ENCODE measurements at regions not wholly inside any gene's neighbourhood (a gene's known extent, or its start where the extent isn't known, plus 50 kb on each side); places are given as distances from the start of the nearest gene placed in this dataset.

DNA sequence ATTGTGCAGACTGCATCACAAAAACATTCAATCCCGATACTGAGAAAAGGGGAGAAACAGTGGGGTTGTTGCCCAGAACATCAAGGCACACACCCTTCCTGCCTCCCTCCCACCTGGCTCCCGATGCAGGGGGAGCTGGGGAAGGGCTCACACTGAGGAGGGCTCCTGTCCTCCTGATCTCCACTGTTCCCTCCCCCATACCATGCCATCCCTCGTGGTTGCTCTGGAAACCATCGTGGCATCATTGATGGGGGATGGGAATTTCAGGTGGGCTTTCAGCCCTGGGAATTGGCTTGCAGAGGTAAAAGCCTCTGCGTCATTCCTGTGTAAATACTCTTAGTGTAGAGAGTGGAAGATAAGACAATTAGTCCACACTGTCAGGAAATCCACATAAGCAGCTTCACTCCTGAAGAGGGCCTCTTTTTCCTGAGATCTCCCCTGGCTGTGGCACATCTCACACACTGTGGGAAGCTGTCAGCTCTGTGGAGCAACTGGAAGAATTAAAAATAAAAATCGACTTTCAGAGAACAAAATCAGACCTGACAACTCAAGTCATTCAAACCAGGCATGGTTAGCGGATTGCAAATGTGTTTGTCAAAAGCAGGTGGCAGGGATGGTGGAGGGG is 176.0 kb downstream of the CHST1 start:
- peaks cover 4% of the 10 kb centered on the region; the same call in 1 of the 2 replicates for H3K27me3 ChIP-seq (ENCODE audit: low read depth)
- no peak for DNase-seq (ENCODE audit: low spot score in 2 of 2)
- in situ Hi-C loops (cut with MboI; ENCODE audit: low sequenced_read_pairs), result no loop called here

DNA sequence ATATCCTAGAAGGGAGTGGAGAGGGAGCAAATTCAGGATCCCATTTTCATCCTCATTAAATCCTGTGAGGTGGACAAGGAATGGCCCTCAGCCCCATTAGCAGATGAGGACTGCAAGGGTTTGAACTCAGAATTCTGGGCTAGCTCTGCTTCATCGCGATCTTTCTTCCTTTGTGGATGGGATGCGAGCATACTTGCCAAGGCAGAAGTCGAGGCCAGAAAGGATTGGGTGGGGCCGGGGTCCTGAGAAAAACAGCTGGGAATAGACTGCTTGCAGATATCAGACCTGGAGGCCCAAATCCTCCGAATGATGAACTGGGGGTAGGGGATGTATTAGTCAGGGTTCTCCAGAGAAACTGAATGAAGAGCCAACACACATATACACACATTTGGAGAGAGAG is 179.0 kb downstream of the CHST1 start:
- in situ Hi-C loops (cut with MboI; ENCODE audit: low sequenced_read_pairs), result no loop called here
- Histone ChIP-seq H3K27me3 (ENCODE audit: low read depth) (peaks cover 4% of the 10 kb centered on the region; the same call in 1 of the 2 replicates), H3K36me3 (replicated peaks) (no peaks in the 10 kb centered on the region), H3K4me1 (no peaks in the 10 kb centered on the region), H3K9me3 (no peaks in the 10 kb centered on the region), H3K4me3 (no peak overlapping the region)
- DNase-seq (ENCODE audit: low spot score in 2 of 2), result no peak

More for the DNA sequence above, 176.0 kb downstream of the CHST1 start:
- no peaks in the 10 kb centered on the region for H3K9me3 ChIP-seq
- H3K4me1 ChIP-seq, result no peaks in the 10 kb centered on the region
- no peaks in the 10 kb centered on the region for H3K36me3 ChIP-seq (replicated peaks)
- no peak overlapping the region for H3K4me3 ChIP-seq

DNA sequence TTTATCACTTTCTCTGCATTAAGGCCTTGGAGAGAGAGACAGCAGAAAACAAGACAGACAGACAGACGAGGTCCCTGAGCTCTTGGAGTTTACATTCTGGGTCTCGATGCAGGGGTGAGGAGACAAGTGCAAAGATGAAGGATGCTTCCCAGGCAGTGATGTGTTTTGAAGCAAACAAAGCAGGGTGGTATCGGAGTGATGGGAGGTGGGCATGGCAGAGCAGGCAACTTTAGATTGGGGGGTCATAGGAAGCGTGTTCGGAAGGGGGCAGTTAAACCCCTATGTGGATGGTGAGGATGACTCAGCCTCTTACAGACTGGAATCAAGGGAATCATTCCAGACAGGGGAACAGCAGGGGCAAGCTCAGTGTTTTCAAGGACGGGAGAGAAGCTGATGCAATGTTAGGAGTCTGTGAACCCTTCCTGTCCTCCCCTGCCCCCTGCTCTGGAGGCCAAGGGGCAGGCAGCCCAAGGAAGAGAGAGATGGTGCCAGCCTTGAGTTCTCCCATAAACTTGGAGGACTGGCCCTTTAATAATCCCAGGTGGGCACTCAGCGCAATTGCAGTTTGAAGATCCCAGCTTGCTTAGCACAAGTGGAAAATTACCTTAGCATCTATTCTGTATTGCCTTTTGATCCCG is 180.2 kb downstream of the CHST1 start:
- Histone ChIP-seq H3K9me3 (no peaks in the 10 kb centered on the region), H3K36me3 (replicated peaks) (no peaks in the 10 kb centered on the region), H3K4me3 (no peak overlapping the region), H3K4me1 (no peaks in the 10 kb centered on the region), H3K27me3 (ENCODE audit: low read depth) (no peaks in the 10 kb centered on the region)
- in situ Hi-C loops (cut with MboI; ENCODE audit: low sequenced_read_pairs), result no loop called here
- no peak for DNase-seq (ENCODE audit: low spot score in 2 of 2)

DNA sequence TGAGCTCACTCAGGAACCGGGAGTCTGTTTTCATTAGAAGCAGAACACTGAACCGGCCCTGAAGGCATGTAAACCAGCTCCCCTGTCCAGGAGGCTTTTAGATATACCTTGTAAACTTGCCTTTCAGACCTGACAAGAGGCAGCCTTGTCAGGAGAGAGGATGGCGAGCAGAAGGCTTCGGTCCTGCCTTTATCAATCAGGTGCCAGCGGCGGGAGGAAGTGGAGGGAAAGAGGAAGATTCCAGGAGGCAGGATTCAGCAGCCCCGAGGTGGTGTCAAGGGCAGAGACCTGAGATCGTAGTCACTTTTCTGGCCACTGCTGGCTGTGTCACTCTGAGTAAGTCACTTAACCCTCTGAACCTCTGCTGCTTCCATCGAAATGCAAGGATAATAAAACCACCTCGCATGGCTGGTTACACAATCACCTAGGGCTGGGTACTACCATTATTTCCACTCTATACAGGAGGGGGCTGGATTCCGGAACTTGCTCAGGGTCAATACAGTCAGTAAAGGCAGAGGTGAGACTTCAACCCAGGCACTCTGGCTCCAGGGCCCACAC is 181.0 kb downstream of the CHST1 start:
- no peaks in the 10 kb centered on the region for H3K36me3 ChIP-seq (replicated peaks)
- H3K9me3 ChIP-seq, result no peaks in the 10 kb centered on the region
- in situ Hi-C loops (cut with MboI; ENCODE audit: low sequenced_read_pairs), result no loop called here
- no peak for DNase-seq (ENCODE audit: low spot score in 2 of 2)
- no peak overlapping the region for H3K4me3 ChIP-seq
- H3K4me1 ChIP-seq, result no peaks in the 10 kb centered on the region
- H3K27me3 ChIP-seq (ENCODE audit: low read depth), result no peaks in the 10 kb centered on the region

DNA sequence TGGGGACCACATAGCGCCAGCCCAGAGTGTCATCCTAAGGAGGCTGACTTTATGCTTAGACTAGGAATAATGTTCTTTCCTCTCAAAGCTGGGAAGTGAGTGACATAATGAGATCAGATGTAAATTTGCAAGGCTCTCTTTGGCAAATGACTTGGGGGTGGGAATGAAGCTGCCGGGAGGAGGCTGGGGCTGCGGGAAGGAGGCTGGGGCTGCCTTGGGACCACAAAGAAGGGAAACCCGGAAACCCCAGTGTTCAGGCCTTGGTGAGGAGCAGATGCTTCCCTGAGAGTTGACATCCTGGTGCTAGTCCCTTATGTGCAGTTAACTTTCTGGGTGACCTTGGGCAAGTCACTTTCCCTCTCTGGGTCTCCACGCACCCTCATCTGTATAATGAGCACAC is 182.0 kb downstream of the CHST1 start:
- H3K4me1 ChIP-seq, result no peaks in the 10 kb centered on the region
- no peaks in the 10 kb centered on the region for H3K27me3 ChIP-seq (ENCODE audit: low read depth)
- in situ Hi-C loops (cut with MboI; ENCODE audit: low sequenced_read_pairs), result no loop called here

DNA sequence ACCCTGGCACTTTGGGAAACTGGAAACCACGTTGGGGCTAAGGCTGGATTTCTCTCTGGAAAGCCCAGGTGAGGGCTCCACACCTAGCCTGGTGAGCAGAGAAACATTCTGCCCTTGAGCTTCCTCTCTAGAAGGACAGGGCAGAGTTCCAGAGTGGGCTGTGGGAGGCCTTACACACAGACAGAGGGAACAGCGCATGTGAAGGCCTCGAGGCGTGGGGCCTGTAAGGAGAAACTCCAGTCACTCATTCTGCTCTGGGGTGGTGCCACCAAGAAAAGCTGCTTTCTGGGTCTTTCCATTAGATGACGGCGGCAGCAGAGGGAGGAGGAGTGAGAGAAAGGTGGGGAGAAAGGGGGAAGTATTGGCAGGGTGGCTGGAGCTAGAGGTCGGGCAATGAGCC is 183.1 kb downstream of the CHST1 start:
- Histone ChIP-seq H3K4me3 (no peak overlapping the region), H3K9me3 (no peaks in the 10 kb centered on the region), H3K36me3 (replicated peaks) (no peaks in the 10 kb centered on the region), H3K4me1 (no peaks in the 10 kb centered on the region), H3K27me3 (ENCODE audit: low read depth) (no peaks in the 10 kb centered on the region)
- no peak for DNase-seq (ENCODE audit: low spot score in 2 of 2)
- in situ Hi-C loops (cut with MboI; ENCODE audit: low sequenced_read_pairs), result no loop called here

More for the DNA sequence above, 182.0 kb downstream of the CHST1 start:
- H3K4me3 ChIP-seq, result no peak overlapping the region
- H3K36me3 ChIP-seq (replicated peaks), result no peaks in the 10 kb centered on the region
- DNase-seq (ENCODE audit: low spot score in 2 of 2), result no peak
- H3K9me3 ChIP-seq, result no peaks in the 10 kb centered on the region

DNA sequence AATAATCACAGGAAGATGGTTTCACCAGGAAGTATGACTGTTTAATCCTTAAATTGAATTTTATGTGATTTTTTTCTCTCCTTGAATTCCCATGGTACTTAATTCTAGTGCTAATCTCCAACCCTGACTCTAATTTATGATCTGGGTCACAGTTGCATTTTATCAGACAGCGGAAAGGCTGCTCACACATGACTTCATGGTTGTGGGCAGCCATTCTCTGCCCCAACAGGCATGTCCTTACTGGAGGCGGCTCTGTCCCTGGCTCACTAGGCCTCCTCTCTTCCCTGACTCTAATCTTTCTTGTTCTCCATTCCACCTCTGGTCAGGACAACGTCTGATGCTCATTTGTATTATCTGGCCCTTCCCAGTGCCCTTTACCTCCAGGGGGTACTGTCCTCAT is 184.4 kb downstream of the CHST1 start:
- no peaks in the 10 kb centered on the region for H3K36me3 ChIP-seq (replicated peaks)
- no peak overlapping the region for H3K4me3 ChIP-seq
- no peaks in the 10 kb centered on the region for H3K27me3 ChIP-seq (ENCODE audit: low read depth)
- no peaks in the 10 kb centered on the region for H3K4me1 ChIP-seq
- in situ Hi-C loops (cut with MboI; ENCODE audit: low sequenced_read_pairs), result no loop called here
- no peaks in the 10 kb centered on the region for H3K9me3 ChIP-seq
- no peak for DNase-seq (ENCODE audit: low spot score in 2 of 2)

DNA sequence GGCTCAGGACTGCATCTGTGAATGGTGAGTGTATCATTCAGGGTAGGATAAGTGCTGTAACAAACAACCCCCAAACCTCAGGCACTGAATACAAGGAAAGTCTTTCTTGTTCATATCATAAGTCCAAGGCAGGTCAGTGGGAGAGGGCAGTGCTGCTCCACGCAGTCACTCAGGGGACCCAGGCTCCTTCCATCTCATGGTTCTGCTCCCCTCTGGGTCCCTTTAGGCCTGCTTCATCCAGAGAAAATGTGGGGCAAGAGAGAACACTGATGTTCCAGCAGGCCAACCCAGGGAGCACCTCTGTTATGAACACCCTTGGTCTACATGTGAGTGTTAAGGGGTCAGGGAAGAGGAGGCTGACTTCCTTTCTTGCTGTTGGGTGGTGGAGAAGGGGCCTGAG is 187.8 kb downstream of the CHST1 start:
- H3K27me3 ChIP-seq (ENCODE audit: low read depth), result peaks cover under 1% of the 10 kb centered on the region; the same call in 1 of the 2 replicates
- in situ Hi-C loops (cut with MboI; ENCODE audit: low sequenced_read_pairs), result no loop called here
- DNase-seq (ENCODE audit: low spot score in 2 of 2), result no peak
- H3K4me1 ChIP-seq, result no peaks in the 10 kb centered on the region
- no peaks in the 10 kb centered on the region for H3K9me3 ChIP-seq
- no peaks in the 10 kb centered on the region for H3K36me3 ChIP-seq (replicated peaks)
- no peak overlapping the region for H3K4me3 ChIP-seq

DNA sequence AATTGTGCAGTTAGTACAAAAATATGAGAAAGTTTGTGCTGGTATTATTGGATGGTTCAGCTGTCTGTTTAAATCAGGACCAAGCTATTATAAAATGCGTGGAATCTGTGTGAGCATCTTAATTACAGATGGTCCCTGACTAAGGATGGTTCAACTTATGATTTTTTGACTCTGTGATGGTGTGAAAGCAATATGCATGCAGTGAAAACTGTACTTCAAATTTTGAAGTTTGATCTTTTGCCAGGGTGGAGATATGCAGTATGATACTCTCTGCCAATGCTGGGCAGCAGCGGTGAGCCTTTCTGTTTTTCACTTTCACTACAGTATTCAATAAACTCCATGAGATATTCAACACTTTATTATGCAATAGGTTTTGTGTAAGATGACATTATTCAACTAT is 189.3 kb downstream of the CHST1 start:
- Histone ChIP-seq H3K4me3 (no peak overlapping the region), H3K9me3 (no peaks in the 10 kb centered on the region), H3K27me3 (ENCODE audit: low read depth) (peaks cover 3% of the 10 kb centered on the region; the same call in 1 of the 2 replicates), H3K36me3 (replicated peaks) (no peaks in the 10 kb centered on the region), H3K4me1 (no peaks in the 10 kb centered on the region)
- in situ Hi-C loops (cut with MboI; ENCODE audit: low sequenced_read_pairs), result no loop called here
- DNase-seq (ENCODE audit: low spot score in 2 of 2), result no peak

DNA sequence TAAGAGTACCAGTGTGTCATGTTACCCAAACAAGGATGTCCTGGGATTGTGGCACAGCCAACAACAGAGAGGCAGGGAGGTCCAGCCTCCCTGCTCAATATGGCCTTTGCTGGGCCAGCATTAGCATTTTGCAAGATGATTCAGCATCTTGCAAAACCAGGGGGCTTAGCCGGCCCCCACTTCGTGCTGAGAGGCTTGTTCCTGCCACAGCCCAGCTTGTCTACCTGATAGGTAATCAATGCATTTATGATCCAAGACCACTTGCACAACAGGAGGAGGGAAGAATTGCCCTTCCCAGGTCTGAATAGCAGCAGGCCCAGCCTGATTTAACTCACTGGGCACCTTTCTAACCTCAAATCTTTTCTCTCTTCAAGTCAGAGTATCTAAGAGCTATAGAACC is 189.0 kb upstream of the SYT13 start:
- Histone ChIP-seq H3K9me3 (no peaks in the 10 kb centered on the region), H3K36me3 (replicated peaks) (no peaks in the 10 kb centered on the region), H3K4me1 (no peaks in the 10 kb centered on the region), H3K4me3 (no peak overlapping the region), H3K27me3 (ENCODE audit: low read depth) (peaks cover 3% of the 10 kb centered on the region; the same call in 1 of the 2 replicates)
- no peak for DNase-seq (ENCODE audit: low spot score in 2 of 2)
- in situ Hi-C loops (cut with MboI; ENCODE audit: low sequenced_read_pairs), result no loop called here

DNA sequence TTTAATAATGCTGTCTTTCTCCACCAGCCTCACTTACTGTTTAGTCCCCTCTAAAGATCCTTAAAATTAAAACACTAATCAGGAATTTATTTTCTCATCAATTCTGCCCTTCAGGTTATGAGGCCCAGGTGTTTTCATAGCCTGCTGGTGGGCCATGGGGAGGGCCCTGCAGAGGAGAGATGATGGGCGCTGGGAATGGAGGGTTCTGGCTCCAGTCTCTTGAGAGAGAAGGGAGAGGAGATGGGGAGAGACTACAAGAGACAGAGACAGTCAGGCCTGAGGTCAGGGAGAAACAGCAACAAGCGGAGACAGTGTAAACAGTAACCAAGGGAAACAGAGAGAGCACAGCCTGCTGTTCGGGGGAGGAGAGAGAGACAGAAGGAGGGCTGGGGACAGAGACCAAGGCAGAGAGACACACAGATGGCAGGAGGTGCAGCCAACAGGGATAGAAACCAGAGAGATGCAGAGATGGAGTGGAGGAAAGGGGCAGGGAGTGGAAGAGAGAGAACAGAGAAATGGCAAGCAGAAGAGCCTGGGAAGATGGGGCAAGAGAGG is 187.3 kb upstream of the SYT13 start:
- no peaks in the 10 kb centered on the region for H3K9me3 ChIP-seq
- H3K27me3 ChIP-seq (ENCODE audit: low read depth), result peaks cover 3% of the 10 kb centered on the region; the same call in 1 of the 2 replicates
- H3K4me1 ChIP-seq, result no peaks in the 10 kb centered on the region
- H3K36me3 ChIP-seq (replicated peaks), result no peaks in the 10 kb centered on the region
- no peak for DNase-seq (ENCODE audit: low spot score in 2 of 2)
- no peak overlapping the region for H3K4me3 ChIP-seq
- in situ Hi-C loops (cut with MboI; ENCODE audit: low sequenced_read_pairs), result no loop called here

DNA sequence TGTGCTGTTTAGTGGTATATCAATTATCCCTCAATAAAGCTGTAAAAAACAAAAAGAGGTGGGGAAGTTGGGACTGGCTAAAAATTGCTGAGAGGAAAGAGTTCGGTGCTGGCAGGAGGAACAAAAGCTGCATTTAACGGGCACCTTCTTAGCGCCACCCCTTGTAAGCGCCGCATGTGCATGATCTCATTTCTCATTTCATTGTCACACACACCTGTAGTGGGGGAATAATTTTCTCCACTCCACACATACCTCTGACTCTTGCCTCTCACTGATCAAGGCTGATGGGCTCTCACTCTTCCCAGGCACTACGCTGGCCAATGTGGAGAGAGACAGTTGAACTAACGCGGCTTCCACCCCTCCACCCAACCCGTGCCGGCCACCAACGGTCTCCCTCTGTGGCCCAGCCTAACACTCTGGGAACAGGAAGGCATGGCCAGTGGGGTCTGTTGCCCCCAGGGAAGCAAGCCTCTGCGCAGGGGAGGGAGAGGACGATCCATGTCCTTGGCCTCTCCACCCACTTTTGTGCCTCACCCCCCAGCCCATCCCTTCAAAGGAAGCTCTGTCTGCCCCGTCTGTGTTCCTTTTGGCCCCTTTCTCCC is 186.7 kb upstream of the SYT13 start:
- H3K4me1 ChIP-seq, result no peaks in the 10 kb centered on the region
- no peaks in the 10 kb centered on the region for H3K36me3 ChIP-seq (replicated peaks)
- no peak for DNase-seq (ENCODE audit: low spot score in 2 of 2)
- no peaks in the 10 kb centered on the region for H3K9me3 ChIP-seq
- peaks cover 3% of the 10 kb centered on the region; the same call in 1 of the 2 replicates for H3K27me3 ChIP-seq (ENCODE audit: low read depth)
- in situ Hi-C loops (cut with MboI; ENCODE audit: low sequenced_read_pairs), result no loop called here
- no peak overlapping the region for H3K4me3 ChIP-seq

DNA sequence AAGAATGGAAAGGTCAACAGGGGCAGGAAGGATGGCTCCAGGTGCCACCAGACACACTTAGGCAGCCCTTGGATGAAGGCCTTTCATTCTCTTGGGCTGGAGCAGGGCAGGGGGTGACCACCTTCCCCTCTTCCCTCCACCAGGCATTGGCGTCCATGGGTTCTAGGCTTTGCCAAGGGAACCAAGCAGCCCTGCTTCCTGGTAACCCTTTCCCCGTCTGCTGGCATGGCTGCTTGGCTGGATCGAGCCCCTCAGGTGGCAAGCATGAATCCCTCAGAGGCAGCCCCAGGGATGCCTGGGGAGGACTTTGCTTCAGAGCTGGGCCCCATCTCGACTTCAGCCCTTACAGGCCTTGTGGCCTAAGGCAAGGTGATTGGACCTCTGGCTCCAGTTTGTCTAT is 185.1 kb upstream of the SYT13 start:
- no peak overlapping the region for H3K4me3 ChIP-seq
- no peak for DNase-seq (ENCODE audit: low spot score in 2 of 2)
- H3K27me3 ChIP-seq (ENCODE audit: low read depth), result peaks cover 3% of the 10 kb centered on the region; the same call in 1 of the 2 replicates
- in situ Hi-C loops (cut with MboI; ENCODE audit: low sequenced_read_pairs), result no loop called here
- no peaks in the 10 kb centered on the region for H3K9me3 ChIP-seq
- H3K4me1 ChIP-seq, result no peaks in the 10 kb centered on the region
- H3K36me3 ChIP-seq (replicated peaks), result no peaks in the 10 kb centered on the region

DNA sequence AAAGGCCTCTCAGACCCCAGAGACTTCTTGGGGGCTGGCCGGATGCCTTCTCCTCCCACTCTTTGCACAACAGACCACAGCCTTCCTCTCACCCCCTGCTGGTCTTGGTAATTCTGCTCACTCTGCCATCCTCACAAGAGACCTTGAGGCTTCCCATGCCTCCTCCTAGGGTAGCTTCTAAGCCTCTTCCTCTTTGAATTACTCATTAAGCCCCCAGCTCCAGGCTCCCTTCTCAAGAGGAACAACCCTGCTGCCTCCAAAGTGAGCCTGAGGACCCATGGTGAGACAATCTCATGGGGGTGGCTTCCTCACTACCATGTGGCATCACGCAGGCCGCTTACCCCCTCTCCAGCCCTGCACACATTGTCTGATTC is 184.6 kb upstream of the SYT13 start:
- H3K4me3 ChIP-seq, result no peak overlapping the region
- no peaks in the 10 kb centered on the region for H3K9me3 ChIP-seq
- peaks cover 3% of the 10 kb centered on the region; the same call in 1 of the 2 replicates for H3K27me3 ChIP-seq (ENCODE audit: low read depth)
- DNase-seq (ENCODE audit: low spot score in 2 of 2), result no peak
- H3K4me1 ChIP-seq, result no peaks in the 10 kb centered on the region
- in situ Hi-C loops (cut with MboI; ENCODE audit: low sequenced_read_pairs), result no loop called here
- no peaks in the 10 kb centered on the region for H3K36me3 ChIP-seq (replicated peaks)
